Esophagus squamous epithelium (tissue), 4 donors: ENCODE measurements at regions not wholly inside any gene's neighbourhood (a gene's known extent, or its start where the extent isn't known, plus 50 kb on each side); places are given as distances from the start of the nearest gene placed in this dataset.

Experiments
- POLR2A ChIP-seq, 4 donors: fragments of 450-650 bp; IDR thresholded peaks; one replicate each; pipeline ENCODE4 v1.6.1; 2017; ENCODE audit warnings: antibody characterized with exemption in 4 of 4, mild to moderate bottlenecking in 4 of 4, moderate library complexity in 3 of 4
- TF ChIP-seq, protein P1 (sequence below), 6 experiments: fragments of 450-650 bp in 4 of 6; fragments of 200-600 bp in 2 of 6; sonication (generic) in 2 of 6; IDR thresholded peaks; one replicate each; pipeline ENCODE4 v1.5.1; 2016 to 2019; ENCODE audit warnings: antibody characterized with exemption in 6 of 6, mild to moderate bottlenecking in 4 of 6, moderate library complexity in 4 of 6

DNA sequence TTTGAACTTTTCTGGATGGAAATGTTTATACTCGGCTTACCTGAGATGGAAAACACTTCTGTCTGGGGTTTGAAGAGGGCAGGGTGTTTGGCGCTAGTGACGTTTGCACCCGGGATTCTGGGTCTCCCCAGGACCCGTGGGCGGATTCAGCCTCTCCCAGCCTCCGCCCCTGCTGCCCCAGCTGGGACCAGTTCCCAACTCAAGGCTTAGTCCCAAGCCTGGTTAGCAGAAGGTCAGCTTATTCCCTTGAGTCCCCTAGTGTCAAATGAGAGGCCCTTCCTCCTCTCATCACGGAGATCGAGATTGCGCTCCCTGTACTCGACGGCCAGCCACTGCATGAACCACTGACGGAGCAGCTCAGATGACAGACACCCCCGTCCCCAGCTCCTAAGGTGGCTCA lies 123.2 kb downstream of the RTP5 start:
- TF ChIP-seq, protein P1, sequence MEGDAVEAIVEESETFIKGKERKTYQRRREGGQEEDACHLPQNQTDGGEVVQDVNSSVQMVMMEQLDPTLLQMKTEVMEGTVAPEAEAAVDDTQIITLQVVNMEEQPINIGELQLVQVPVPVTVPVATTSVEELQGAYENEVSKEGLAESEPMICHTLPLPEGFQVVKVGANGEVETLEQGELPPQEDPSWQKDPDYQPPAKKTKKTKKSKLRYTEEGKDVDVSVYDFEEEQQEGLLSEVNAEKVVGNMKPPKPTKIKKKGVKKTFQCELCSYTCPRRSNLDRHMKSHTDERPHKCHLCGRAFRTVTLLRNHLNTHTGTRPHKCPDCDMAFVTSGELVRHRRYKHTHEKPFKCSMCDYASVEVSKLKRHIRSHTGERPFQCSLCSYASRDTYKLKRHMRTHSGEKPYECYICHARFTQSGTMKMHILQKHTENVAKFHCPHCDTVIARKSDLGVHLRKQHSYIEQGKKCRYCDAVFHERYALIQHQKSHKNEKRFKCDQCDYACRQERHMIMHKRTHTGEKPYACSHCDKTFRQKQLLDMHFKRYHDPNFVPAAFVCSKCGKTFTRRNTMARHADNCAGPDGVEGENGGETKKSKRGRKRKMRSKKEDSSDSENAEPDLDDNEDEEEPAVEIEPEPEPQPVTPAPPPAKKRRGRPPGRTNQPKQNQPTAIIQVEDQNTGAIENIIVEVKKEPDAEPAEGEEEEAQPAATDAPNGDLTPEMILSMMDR (IDR thresholded peaks at IDR 0.05), result no peak
- TF ChIP-seq POLR2A (IDR thresholded peaks at IDR 0.05), result no peak
